Endodermal cell (in vitro differentiated cells): ENCODE measurements at regions not wholly inside any gene's neighbourhood (a gene's known extent, or its start where the extent isn't known, plus 50 kb on each side); places are given as distances from the start of the nearest gene placed in this dataset.

Experiments
- DNase-seq: peaks from one replicate; pipeline ENCODE4 v3.0.0-alpha.2; 2017
- H3K27ac ChIP-seq: 2 replicates; pipeline ENCODE4 v1.5.1; 2013; ENCODE audit warnings: mild to moderate bottlenecking, low read depth, low read length, moderate library complexity
- H3K27me3 ChIP-seq: 2 replicates; pipeline ENCODE4 v1.6.1; 2013; ENCODE audit warnings: mild to moderate bottlenecking, low read length, moderate library complexity; ENCODE audit not compliant: insufficient read depth, control insufficient read depth, poor library complexity, severe bottlenecking
- H3K36me3 ChIP-seq: 2 replicates; pipeline ENCODE4 v1.7.0; 2013; ENCODE audit warnings: mild to moderate bottlenecking, low read length, moderate library complexity; ENCODE audit not compliant: control insufficient read depth, insufficient read depth
- H3K4me1 ChIP-seq: one replicate; pipeline ENCODE4 v1.7.0; 2013; ENCODE audit warnings: low read length; ENCODE audit not compliant: control insufficient read depth, insufficient read depth
- H3K4me3 ChIP-seq: 2 replicates; pipeline ENCODE4 v1.5.1; 2013; ENCODE audit warnings: mild to moderate bottlenecking, low read length, moderate library complexity
- H3K9ac ChIP-seq: 2 replicates; pipeline ENCODE4 v1.6.1; 2013; ENCODE audit warnings: mild to moderate bottlenecking, low read length, moderate library complexity; ENCODE audit not compliant: poor library complexity, severe bottlenecking; ENCODE audit errors: extremely low read depth
- H3K9me3 ChIP-seq: 2 replicates; pipeline ENCODE4 v1.6.1; 2013; ENCODE audit warnings: mild to moderate bottlenecking, low read length, moderate library complexity; ENCODE audit not compliant: control insufficient read depth
- H3K27ac Mint-ChIP-seq: 2 replicates; pipeline ENCODE4 v1.8.0; 2020; ENCODE audit warnings: mixed read lengths
- H3K27me3 Mint-ChIP-seq: 2 replicates; pipeline ENCODE4 v1.8.0; 2021; ENCODE audit warnings: mild to moderate bottlenecking, mixed read lengths; ENCODE audit not compliant: insufficient read depth
- H3K36me3 Mint-ChIP-seq: 2 replicates; pipeline ENCODE4 v1.8.0; 2020; ENCODE audit warnings: low read depth, mixed read lengths
- H3K4me1 Mint-ChIP-seq: 2 replicates; pipeline ENCODE4 v1.8.0; 2020; ENCODE audit warnings: mixed read lengths
- H3K4me3 Mint-ChIP-seq: 2 replicates; pipeline ENCODE4 v1.8.0; 2020; ENCODE audit warnings: mild to moderate bottlenecking, moderate library complexity, mixed read lengths
- H3K9me3 Mint-ChIP-seq: 2 replicates; pipeline ENCODE4 v1.8.0; 2020; ENCODE audit warnings: mild to moderate bottlenecking, mixed read lengths
- CTCF ChIP-seq: fragments of 200-600 bp; sonication (generic); conservative IDR thresholded peaks from 2 replicates; pipeline ENCODE4 v1.5.0; 2021; ENCODE audit warnings: antibody characterized with exemption, mild to moderate bottlenecking
- WGBS, 2 experiments: methylation state at CpG; one replicate each; pipeline versions ENCODE4 v1.1.5 to v1.1.7; 2013; ENCODE audit warnings: missing lambda C conversion rate in 2 of 2, mixed read lengths in 1 of 2; ENCODE audit not compliant: insufficient coverage in 1 of 2, insufficient read length in 1 of 2; 5-methylcytosine and 5-hydroxymethylcytosine counted together

GRCh38 chr4:133869486-133869885 lies 332.1 kb downstream of the PABPC4L start:
- H3K9ac ChIP-seq: no peak overlapping the region
- H3K27ac ChIP-seq: no peak overlapping the region
- no peaks in the 10 kb centered on the region for H3K9me3 Mint-ChIP-seq
- no peaks in the 10 kb centered on the region for H3K36me3 ChIP-seq
- no peak for DNase-seq
- no peaks in the 10 kb centered on the region for H3K27me3 Mint-ChIP-seq
- peaks cover 14% of the 10 kb centered on the region for H3K4me1 ChIP-seq
- no peak overlapping the region for H3K4me3 Mint-ChIP-seq
- H3K27ac Mint-ChIP-seq: no peak overlapping the region
- peaks cover 7% of the 10 kb centered on the region for H3K4me1 Mint-ChIP-seq
- H3K36me3 Mint-ChIP-seq: no peaks in the 10 kb centered on the region
- H3K27me3 ChIP-seq: no peaks in the 10 kb centered on the region
- TF ChIP-seq CTCF: no peak
- 94% methylated on average over 3 of the region's 3 CpGs; no CpG with 5 or more reads in 1 of the 2 experiments for WGBS, 2 experiments
- no peaks in the 10 kb centered on the region for H3K9me3 ChIP-seq
- H3K4me3 ChIP-seq: no peak overlapping the region

GRCh38 chr4:133868856-133869255 lies 332.7 kb downstream of the PABPC4L start:
- TF ChIP-seq CTCF: no peak
- Mint-ChIP-seq H3K4me1 (peaks cover 7% of the 10 kb centered on the region), H3K9me3 (no peaks in the 10 kb centered on the region), H3K4me3 (no peak overlapping the region), H3K27me3 (no peaks in the 10 kb centered on the region), H3K27ac (no peak overlapping the region), H3K36me3 (no peaks in the 10 kb centered on the region)
- Histone ChIP-seq H3K9ac (no peak overlapping the region), H3K36me3 (no peaks in the 10 kb centered on the region), H3K27ac (no peak overlapping the region), H3K4me1 (peaks cover 14% of the 10 kb centered on the region), H3K27me3 (no peaks in the 10 kb centered on the region), H3K9me3 (no peaks in the 10 kb centered on the region), H3K4me3 (no peak overlapping the region)
- DNase-seq: no peak
- WGBS, 2 experiments: 91 to 100% methylated on average over 1 to 4 of the region's 4 CpGs

- H3K36me3 Mint-ChIP-seq: no peaks in the 10 kb centered on the region
- H3K27ac ChIP-seq: no peak overlapping the region
- TF ChIP-seq CTCF: no peak
- H3K4me1 ChIP-seq: peaks cover 14% of the 10 kb centered on the region
- no peak overlapping the region for H3K4me3 ChIP-seq
- no peaks in the 10 kb centered on the region for H3K9me3 Mint-ChIP-seq
- no peaks in the 10 kb centered on the region for H3K27me3 Mint-ChIP-seq
- H3K27ac Mint-ChIP-seq: peak overlapping the region; percentile 22
- no peaks in the 10 kb centered on the region for H3K36me3 ChIP-seq
- 50 to 75% methylated on average over 1 to 2 of the region's 2 CpGs for WGBS, 2 experiments
- no peak overlapping the region for H3K9ac ChIP-seq
- H3K9me3 ChIP-seq: no peaks in the 10 kb centered on the region
- H3K4me1 Mint-ChIP-seq: peaks cover 7% of the 10 kb centered on the region
- peak; percentile 56 for DNase-seq
- no peaks in the 10 kb centered on the region for H3K27me3 ChIP-seq
- no peak overlapping the region for H3K4me3 Mint-ChIP-seq
These were observed 335.3 kb downstream of the PABPC4L start for GRCh38 chr4:133866328-133866699.
